Esophagus squamous epithelium (tissue), 4 donors: ENCODE measurements at regions not wholly inside any gene's neighbourhood (a gene's known extent, or its start where the extent isn't known, plus 50 kb on each side); places are given as distances from the start of the nearest gene placed in this dataset.

Experiments used
- POLR2A ChIP-seq, 4 donors: fragments of 450-650 bp; IDR thresholded peaks; one replicate each; pipeline ENCODE4 v1.6.1; 2017; ENCODE audit warnings: antibody characterized with exemption in 4 of 4, mild to moderate bottlenecking in 4 of 4, moderate library complexity in 3 of 4
- TF ChIP-seq, protein P1 (sequence below), 6 experiments: fragments of 450-650 bp in 4 of 6; fragments of 200-600 bp in 2 of 6; sonication (generic) in 2 of 6; IDR thresholded peaks; one replicate each; pipeline ENCODE4 v1.5.1; 2016 to 2019; ENCODE audit warnings: antibody characterized with exemption in 6 of 6, mild to moderate bottlenecking in 4 of 6, moderate library complexity in 4 of 6

- TF ChIP-seq, protein P1, sequence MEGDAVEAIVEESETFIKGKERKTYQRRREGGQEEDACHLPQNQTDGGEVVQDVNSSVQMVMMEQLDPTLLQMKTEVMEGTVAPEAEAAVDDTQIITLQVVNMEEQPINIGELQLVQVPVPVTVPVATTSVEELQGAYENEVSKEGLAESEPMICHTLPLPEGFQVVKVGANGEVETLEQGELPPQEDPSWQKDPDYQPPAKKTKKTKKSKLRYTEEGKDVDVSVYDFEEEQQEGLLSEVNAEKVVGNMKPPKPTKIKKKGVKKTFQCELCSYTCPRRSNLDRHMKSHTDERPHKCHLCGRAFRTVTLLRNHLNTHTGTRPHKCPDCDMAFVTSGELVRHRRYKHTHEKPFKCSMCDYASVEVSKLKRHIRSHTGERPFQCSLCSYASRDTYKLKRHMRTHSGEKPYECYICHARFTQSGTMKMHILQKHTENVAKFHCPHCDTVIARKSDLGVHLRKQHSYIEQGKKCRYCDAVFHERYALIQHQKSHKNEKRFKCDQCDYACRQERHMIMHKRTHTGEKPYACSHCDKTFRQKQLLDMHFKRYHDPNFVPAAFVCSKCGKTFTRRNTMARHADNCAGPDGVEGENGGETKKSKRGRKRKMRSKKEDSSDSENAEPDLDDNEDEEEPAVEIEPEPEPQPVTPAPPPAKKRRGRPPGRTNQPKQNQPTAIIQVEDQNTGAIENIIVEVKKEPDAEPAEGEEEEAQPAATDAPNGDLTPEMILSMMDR (IDR thresholded peaks at IDR 0.05), result no peak
- no peak for TF ChIP-seq POLR2A (IDR thresholded peaks at IDR 0.05)
Observed at GRCh38 chr6:119506631-119507174, 157.1 kb upstream of the MAN1A1 start.
